Loucy (cell line): ENCODE measurements at regions not wholly inside any gene's neighbourhood (a gene's known extent, or its start where the extent isn't known, plus 50 kb on each side); places are given as distances from the start of the nearest gene placed in this dataset.

Source experiments
- CTCF ChIP-seq: fragments of 200-600 bp; sonication (generic); conservative IDR thresholded peaks from 2 replicates; pipeline ENCODE4 v1.5.1; 2014; ENCODE audit warnings: mild to moderate bottlenecking, antibody characterized with exemption, low read length
- EZH2phosphoT487 ChIP-seq: fragments of 200-600 bp; IDR thresholded peaks from 2 replicates; pipeline ENCODE4 v1.6.1; 2018; ENCODE audit warnings: antibody characterized with exemption, mild to moderate bottlenecking, moderate library complexity, borderline replicate concordance

- TF ChIP-seq CTCF (no peak), EZH2phosphoT487 (no peak)
Measured at GRCh38 chr1:34582356-34582755, 172.5 kb upstream of the GJB5 start.
